EH (cell line): ENCODE measurements at regions not wholly inside any gene's neighbourhood (a gene's known extent, or its start where the extent isn't known, plus 50 kb on each side); places are given as distances from the start of the nearest gene placed in this dataset.
"Not testable (repeated sequence)": the region's sequence is repeated elsewhere in the genome, so short reads cannot be mapped to it uniquely, and the experiment has no call there.

Source experiments
- DNase-seq: peaks from one replicate; pipeline ENCODE4 v3.0.0-alpha.2; 2015; ENCODE audit warnings: low read depth

GRCh38 chr6:134555672-134556071, 237.8 kb upstream of the SGK1 start:
- no peak for DNase-seq

DNA sequence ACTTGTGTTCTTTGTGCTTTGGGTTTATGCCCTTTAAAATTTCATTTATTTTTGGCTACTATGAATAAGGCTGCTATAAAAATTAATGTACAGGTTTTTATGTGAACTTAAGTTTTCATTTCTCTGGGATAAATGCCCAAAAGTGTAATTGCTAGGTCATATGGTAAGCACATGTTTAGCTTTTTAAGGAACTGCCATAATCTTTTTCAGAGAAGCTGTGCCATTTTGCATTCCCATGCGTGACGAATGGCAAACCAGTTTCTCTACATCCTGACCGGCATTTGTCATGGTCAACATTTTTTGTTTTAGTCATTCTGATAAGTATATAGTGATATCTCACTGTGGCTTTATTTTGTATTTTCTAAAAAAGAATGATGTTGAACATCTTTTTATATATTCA, 236.0 kb upstream of the SGK1 start:
- peak; percentile 82 for DNase-seq

DNA sequence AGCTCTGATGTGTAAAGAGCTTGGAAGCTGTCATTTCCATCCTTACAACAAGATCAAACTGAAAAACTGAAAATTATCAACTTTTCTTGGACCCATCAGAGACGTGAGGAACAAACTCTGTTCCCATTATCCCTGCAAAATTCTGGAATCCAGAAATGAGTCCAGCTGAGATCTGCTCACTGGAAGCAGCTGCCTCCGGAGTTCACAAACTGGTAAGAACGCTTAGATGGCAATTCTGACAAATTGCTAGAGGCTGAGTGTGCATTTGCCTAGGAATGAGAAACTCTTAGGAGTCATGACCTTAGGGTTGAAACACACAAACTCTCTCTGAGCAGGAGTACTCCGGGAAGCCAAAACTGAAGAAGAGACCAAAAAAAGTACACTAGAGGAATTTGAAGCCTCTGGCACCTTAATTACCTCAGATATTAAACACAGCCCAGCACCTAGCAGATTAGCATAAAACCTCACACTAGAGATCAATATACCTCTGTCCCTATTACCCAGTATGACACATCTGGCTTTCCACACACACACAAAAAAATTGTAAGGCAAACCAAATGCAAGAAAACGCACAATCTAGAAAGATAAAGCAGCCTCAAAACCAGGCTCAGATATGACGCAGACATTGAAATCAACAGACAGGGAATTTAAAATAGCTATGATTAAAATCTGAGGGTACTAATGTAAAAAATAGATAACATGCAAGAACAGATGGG, 233.5 kb upstream of the SGK1 start:
- peak; percentile 95 for DNase-seq

DNA sequence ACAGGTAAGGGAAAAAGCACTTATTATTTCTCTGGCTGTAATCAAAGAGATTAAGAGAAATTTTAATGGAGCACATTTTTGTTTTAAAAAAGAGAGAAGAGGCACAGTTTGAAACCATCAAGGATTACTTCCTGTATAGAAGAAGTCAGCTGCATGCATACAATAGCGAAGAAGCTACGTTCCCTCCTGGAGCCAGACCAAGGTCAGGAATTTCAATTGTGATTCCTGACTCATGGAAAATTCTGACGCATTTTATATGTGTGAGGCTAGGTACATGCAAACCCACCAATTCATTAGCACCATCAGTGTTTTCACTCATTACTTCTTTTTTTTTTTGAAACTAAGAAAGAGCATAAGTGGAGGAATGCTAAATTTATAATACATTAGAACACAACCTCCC, 232.7 kb upstream of the SGK1 start:
- peak; percentile 85 for DNase-seq

- DNase-seq: peak; percentile 39
Observed at GRCh38 chr6:134549854-134550253, 231.9 kb upstream of the SGK1 start.

- DNase-seq: peak; percentile 52
Observed at GRCh38 chr6:134546962-134547645, 229.2 kb upstream of the SGK1 start.

- DNase-seq: no peak
Observed at GRCh38 chr6:134544737-134545136, 226.8 kb upstream of the SGK1 start.

- no peak for DNase-seq
Observed at GRCh38 chr6:134543128-134543527, 225.2 kb upstream of the SGK1 start.

GRCh38 chr6:134541001-134541400, 223.1 kb upstream of the SGK1 start:
- DNase-seq: no peak

DNA sequence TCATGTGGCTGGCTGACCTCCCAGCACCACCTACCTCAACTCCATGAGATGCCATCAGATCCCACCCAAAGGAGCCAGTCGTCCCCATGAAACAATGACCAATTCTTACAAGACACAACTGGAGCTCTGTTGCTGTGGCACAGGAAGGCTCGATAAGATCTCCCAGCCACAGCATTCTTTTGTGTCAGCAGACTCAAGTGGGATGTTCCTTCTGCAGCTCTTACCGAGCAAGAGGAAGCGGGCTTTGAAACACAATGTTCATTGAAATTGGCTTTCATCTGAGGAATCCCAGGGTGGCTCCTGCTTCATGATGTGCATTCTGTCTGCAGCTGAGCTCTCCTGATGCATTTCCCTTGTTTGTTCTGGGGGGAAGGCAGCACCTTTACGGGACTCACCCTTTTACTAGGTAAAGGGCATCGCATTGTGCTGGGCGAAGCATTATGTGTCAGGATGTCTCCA, 222.0 kb upstream of the SGK1 start:
- peak; percentile 60 for DNase-seq

DNA sequence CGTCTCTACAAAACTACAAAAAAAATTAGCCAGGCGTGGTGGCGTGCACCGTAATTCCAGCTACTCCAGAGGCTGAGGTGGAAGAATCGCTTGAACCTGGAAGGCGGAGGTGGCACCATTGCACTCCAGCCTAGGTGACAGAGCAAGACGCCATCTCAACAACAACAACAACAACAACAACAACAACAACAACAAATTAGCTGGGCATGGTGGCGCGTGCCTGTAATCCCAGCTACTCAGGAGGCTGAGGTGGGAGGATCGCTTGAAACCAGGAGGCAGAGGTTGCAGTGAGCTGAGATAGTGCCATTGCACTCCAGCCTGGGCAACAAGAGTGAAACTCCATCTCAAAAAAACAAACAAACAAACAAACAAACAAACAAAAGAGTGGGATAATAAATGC, 219.9 kb upstream of the SGK1 start:
- DNase-seq: not testable (repeated sequence)

DNA sequence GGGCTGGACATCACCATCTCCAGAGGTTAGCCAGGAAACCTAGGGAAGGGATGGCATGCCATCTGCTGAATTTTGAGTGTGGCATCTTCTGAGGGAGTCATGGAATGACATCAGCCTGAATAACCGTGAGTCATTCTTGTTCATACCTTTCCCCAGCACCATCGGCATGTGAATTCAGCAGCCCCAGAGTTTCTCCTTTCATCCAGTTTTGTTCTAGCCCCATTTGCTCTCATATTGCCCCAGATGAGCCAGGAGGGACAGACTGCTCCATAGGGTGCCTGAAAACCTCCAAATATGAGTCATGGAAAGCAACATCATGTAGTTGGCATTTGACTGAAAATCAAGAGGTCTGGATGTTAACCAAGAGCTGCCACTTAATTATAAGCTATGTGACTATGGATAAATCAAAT, 219.2 kb upstream of the SGK1 start:
- peak; percentile 94 for DNase-seq

DNA sequence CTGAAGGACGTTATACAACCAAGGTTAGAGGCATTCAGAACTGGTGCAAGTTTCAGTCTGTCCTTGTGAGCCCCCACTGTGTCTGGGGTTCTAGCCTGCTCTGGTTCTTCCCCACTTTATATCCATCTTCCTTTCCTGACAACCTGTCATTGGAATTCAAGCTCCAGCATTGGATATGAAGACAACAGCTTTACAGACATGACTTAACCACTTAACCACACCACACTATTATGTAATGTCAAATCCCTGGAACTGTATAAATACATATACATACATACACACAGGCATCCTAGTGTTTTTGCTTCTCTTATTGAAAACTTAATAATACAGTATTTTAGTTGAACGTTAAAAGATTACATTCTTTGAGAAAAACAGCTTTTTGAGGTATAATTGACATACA, 217.9 kb upstream of the SGK1 start:
- DNase-seq: no peak

DNA sequence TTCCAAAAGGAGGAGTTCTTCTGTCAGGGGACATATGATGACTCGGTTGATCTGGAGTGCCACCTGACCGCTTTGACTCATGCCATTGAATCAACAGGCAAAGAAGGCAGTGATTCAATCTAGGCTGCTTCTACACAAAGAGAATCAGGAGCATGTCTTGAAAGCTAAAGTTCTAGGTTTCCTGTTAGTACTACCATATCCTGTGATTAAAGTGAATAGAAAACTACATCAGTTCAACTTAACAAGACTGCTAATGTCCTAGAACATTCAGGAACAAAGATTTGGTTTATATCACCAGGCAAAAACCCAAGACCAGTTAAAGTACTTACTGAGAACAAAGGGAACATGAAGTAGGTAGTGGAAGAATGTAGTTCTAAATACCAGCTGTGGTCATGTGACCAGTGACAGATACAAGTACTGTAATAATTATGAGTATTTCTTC, 216.8 kb upstream of the SGK1 start:
- peak; percentile 47 for DNase-seq

GRCh38 chr6:134533991-134534390, 216.1 kb upstream of the SGK1 start:
- no peak for DNase-seq

- DNase-seq: no peak
Observed at GRCh38 chr6:134532694-134533624, 215.0 kb upstream of the SGK1 start.

- no peak for DNase-seq
Observed at GRCh38 chr6:134531611-134532010, 213.7 kb upstream of the SGK1 start.

DNA sequence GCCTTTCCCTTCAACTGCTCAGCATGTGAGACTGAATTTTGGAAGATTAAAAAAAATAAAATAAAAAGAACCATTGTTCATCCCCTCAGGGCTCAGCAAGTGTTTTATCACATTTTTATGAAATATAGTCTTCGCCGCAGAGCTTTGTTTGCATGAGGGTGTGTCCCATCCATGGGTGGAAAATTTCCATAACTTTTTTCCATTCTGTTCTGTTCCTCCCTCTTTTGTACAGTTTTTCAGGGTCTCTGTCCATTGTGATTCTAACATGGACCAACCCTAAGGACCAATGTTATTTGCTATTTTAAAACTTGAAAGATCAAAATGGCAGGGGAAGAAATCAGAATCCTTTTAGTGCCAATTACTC, 213.3 kb upstream of the SGK1 start:
- DNase-seq: no peak

- DNase-seq: peak; percentile 52
Observed at GRCh38 chr6:134529921-134530320, 212.0 kb upstream of the SGK1 start.

GRCh38 chr6:134529305-134529704, 211.4 kb upstream of the SGK1 start:
- no peak for DNase-seq

DNA sequence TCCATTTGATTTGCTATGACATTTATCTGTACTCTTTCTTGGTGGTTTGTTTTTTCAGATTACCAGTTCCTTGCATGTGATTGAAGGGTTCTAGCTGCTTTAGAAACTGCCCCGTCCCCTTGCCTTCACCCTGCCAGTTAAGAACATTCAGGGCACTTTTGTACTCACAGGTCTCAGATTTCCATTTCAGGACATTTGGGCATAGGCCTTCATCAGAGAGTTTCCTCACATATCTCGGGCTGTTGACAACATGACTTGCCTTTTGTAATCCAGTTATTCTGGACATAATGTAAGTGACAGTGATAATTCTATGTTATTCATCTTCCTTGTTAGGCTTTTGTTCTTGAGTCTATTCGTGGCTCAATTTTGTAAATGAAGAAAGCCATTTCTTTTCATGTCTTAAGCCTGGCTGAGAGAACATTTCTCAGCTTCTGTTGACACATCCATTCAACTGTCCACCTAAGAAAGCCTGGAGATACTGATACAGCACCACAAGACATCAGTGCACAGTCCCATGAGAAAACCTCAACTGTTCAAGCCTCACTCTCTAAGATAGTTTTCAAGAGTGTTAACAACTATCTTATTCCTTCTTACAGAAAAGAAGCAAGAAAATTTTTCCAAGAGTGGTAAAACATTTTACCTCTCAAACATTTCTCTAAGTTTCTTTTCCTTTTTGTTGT, 209.3 kb upstream of the SGK1 start:
- no peak for DNase-seq
